NCI-H774 (cell line): ENCODE measurements at regions not wholly inside any gene's neighbourhood (a gene's known extent, or its start where the extent isn't known, plus 50 kb on each side); places are given as distances from the start of the nearest gene placed in this dataset.

Experiments
- DNase-seq: peaks from one replicate; lab custom pipeline; 2025; lab: John Stamatoyannopoulos, UW

GRCh38 chr4:156710365-156711192, 261.0 kb downstream of the PDGFC start:
- no peak for DNase-seq

GRCh38 chr4:156705311-156705710, 266.3 kb downstream of the PDGFC start:
- DNase-seq: no peak

DNA sequence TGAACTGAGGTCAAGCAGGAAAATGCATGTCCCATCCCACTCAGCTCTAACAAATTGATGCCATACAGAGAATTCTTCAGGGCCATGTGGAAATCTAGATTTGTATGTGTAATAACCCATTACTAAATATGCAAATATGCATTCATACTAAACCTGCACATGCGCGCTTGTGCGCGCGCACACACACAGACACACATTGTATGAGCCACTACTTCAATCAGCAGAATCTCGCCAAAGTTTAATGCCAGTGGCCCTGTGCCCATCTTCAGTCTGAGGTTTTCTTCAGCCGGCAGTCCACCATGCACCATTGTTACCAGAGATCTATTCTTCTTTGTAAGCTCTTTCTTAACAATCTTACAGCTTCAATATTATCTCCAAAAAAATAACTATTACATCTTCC, 276.4 kb downstream of the PDGFC start:
- no peak for DNase-seq

DNA sequence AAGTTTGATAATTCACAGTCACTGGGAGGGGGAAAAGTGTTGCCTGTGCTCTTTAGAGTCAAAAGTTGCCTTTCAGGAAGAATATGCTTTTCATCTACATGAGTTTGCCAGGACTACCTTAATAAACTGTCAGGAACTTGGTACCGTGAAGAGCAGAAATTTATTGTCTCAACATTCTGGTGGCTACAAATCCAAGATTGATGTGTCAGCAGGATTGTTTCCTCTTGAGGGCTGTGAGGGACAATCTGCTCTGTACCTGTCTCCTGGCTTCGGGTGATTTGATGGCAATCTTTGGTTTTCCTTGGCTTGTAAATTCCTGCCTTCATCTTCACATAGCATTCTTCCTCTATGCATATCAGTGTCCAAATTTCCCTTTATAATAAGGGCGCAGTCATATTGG, 277.2 kb downstream of the PDGFC start:
- no peak for DNase-seq

DNA sequence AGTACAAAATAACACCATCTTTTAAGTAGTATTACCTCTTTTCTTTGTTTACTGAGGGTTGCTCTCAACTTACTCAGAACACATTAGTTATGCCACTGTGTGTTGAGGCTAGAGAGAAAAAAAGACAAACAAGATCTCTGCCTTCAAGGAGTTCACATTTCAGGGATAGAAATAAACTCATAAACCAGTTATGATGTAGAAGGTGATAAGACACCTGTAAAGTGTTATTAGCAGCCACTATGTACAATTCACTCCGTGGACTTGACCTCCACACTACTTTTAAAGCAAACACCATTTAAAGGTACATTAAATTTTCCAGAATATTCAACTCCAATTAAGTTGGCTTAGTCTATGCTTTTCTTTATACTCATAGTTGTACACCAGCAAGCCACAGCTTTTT, 278.0 kb downstream of the PDGFC start:
- no peak for DNase-seq

DNA sequence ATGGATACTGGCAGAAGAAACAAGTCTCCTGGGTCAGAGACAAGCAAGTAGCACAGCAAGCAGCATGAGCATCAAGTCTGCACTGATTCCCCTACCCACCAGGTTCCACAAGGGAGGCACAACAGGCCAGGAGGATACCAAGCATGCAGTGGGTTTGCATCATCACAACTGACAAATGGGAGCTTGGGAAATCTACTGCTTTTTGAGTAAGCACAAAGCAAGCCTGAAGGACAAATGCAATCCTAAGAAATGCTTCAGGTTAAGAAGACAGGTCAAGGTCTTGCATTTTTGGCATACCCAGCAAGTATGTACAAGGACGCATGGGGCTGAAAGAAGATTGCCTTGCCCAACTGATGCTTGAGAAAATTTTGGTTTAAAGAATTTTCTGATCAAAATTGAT, 279.6 kb downstream of the PDGFC start:
- DNase-seq: no peak

GRCh38 chr4:156690572-156690971, 281.0 kb downstream of the PDGFC start:
- DNase-seq: no peak

GRCh38 chr4:156686120-156686519, 285.5 kb downstream of the PDGFC start:
- DNase-seq: no peak

GRCh38 chr4:156685308-156685707, 286.3 kb downstream of the PDGFC start:
- DNase-seq: no peak

GRCh38 chr4:156677656-156678055, 293.9 kb downstream of the PDGFC start:
- no peak for DNase-seq

DNA sequence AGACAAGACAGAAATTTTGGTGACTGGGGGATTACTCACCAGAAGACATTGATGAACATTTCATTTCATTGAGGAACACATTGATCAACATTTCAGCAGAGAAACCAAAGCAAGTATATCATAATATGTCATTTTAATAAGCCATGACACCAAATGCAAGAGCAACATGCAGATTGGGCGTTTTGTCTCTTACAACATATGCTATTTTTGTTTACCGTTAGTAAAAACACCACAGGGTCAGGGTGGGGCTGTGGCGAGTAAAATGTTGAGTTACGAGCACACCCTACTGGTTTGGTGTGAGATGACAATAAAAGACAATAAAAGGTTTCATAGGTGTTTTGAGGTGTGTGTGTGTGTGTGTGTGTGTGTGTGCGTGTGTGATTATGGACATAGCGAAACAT, 294.5 kb downstream of the PDGFC start:
- no peak for DNase-seq

GRCh38 chr4:156676116-156676851, 295.3 kb downstream of the PDGFC start:
- DNase-seq: no peak

DNA sequence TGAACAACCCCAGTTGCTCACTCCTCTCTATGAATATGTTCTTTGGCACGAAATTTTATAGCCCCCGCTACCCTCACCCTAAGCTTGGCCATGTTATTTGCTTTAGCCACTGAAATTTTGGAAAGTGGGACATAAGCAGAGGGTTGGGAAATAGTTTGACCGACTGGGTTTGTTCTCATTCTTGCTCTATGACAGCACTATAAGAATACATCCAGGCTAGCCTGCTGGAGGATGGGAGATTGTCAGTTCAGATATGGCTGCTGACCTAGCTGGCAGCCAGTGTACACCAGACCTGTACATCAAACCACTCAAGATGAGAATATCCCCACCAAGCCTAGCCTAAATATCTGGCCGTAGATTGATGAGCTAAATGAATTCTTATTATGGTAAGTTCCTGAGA, 298.1 kb downstream of the PDGFC start:
- no peak for DNase-seq

DNA sequence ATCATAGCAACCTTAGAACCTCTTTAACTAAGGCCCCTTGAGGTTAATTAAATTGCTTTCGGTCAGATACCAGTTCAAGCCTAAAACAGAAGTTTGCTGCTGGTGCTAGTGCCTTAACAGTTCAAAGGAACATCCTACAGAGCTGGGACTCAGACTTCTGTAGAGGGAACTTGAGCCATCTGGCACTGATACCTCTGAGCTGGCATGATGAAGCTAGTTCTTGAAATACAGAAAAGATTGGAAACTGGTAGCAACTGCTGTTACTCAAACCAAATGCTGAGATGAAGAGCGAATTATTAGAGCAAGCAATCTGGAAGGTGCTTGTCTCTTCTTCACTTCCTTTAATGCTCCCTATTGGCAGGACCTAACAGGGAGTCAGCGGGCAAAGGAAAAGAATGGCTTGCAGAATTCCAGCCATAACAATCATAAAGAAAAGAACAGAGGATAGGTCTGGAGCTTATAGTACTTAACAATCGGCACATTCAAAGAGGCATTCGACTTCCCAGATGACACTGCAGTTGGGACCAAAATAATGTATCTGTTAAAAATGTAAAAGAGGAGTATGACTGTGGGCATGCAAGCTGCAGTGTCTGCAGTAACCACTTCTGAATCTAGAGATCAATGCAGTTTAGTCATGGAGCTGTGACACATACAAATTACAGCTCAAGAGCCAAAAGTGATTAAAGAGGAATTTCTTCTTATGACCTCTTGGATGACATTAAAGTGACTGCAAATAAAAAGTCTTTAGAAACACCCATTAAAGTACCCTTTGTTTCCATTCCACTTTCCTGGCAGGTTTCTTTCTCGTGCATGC, 298.9 kb downstream of the PDGFC start:
- DNase-seq: no peak

GRCh38 chr4:156665780-156666366, 305.7 kb downstream of the PDGFC start:
- no peak for DNase-seq

DNA sequence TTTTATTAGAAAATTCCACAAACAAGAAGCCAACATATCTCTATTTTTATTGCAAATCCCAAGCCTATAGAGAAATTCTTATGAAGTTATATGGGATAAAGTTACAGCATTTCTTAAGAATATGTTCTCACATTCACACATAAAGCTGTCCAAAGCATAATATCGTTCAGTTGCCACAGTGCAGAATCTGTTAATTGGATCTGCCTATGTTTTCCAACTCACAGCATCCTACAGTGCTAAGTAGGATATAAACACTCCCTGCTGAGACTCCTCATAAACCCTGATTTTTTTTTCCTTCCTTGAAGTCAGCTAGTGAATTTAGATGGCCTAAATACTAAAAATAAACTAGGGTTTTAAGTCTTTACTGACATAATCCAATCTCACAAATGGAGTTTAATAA, 307.9 kb downstream of the PDGFC start:
- DNase-seq: no peak

DNA sequence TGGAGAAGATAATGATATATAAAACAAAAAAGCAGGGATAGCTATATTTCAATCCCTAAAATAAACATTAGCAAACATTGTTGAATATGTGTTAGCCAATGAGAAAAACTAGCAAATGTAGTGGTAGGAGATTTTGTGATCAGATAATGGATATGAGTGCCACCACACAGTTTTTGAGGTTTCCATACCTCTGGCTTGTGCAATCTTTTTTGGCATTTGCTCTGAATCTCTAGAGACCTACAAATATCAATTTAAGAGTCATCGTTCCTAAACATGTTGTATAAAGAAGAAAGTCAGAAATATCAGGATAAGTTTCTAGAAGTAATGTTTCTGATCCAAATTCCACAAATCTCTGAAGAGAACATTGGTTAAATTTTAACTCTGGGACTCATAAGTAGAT, 308.7 kb downstream of the PDGFC start:
- no peak for DNase-seq

- no peak for DNase-seq
Observed at GRCh38 chr4:156661555-156661954, 310.0 kb downstream of the PDGFC start.

GRCh38 chr4:156660465-156660864, 311.1 kb downstream of the PDGFC start:
- DNase-seq: no peak

DNA sequence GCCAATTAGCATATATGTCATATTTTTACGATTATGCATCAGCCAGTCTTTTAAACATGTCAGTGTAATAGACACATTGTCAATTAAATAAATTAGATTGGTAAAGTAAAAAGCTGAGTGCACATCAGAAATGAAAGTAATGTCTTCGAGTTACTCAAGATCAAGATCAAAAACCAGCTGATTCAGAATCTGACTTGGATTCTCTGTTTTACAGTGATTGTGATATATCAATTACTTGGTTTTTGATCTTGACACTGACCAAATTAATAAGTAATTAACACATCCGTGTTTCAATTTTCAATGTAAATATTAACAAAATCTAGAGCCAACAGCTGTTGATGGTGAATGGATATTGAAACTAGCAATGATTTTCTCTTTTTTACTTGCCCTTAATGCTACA, 311.6 kb downstream of the PDGFC start:
- no peak for DNase-seq

DNA sequence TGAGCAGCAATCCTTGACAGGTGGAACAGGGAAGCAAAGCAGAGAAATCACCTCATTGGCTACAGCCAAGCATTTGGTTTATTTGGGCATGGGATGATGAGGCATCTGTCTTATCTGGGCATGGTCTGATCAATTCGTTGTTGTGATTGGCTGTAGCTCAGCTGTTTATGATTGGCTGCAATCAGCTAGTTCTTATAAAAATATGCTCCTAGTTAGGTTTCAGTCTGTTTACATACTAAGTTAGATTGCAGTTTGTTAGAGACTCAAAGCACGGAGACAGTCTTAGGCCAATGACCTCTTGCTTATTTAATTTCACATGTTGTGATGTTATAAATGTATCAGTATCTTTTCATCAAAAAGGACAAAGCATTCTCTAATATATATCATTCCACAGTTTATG, 312.0 kb downstream of the PDGFC start:
- DNase-seq: no peak

DNA sequence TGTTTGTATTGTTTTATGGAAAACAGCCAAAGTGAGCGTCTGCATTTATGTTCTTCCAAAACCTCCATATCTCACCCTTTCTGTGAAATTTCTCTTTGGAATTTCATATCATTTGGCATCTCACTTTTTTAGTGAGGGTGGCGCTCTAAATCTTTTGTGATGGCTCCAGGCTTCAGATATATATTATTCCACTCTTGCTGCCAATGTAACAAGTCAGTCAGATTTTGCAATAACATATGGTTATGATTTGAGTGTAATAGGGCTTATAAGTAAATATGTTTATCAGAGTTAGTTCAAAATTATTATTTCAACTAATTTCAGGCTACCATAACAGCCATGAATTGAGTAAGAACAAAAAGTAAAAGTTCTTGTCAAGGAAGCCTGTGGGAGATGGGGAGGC, 314.7 kb downstream of the PDGFC start:
- no peak for DNase-seq
